NK-92 (cell line): ENCODE measurements at regions not wholly inside any gene's neighbourhood (a gene's known extent, or its start where the extent isn't known, plus 50 kb on each side); places are given as distances from the start of the nearest gene placed in this dataset.
"Not testable (repeated sequence)": the region's sequence is repeated elsewhere in the genome, so short reads cannot be mapped to it uniquely, and the experiment has no call there.

Source experiments
- DNase-seq: peaks from one replicate; lab custom pipeline; 2025; ENCODE audit not compliant: unreplicated experiment; lab: John Stamatoyannopoulos, UW

DNA sequence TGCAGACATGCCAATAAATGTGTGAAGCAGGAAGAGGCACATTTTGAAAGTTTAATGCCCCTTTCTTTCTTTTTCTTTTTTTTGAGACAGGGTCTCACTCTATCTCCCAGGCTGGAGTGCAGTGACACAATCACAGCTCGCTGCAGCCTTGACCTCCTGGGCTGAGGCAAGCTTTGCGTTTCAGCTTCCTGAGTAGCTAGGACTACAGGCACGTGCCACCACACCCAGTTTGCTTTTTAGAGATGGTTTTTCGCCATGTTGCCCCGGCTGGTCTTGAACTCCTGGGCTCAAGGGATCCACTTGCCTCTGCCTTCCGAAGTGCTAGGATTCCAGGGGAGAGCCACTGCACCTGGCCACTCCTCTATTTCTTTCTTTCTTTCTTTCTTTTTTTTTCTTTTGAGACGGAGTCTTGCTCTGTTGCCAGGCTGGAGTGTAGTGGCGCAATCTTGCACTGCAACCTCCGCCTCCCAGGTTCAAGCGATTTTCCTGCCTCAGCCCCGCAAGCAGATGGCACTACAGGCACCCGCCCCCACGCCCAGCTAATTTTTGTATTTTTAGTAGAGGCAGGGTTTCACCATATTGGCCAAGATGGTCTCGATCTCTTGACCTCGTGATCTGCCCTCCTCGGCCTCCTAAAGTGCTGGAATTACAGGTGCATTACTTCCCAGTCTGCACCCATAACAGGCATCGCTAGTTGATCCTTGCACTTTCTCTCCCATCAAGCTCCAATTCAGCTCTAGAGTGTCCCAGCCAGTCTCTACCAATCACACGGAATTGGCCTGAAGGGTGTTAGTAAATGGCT, 77.5 kb upstream of the RUNX3 start:
- DNase-seq: not testable (repeated sequence)

DNA sequence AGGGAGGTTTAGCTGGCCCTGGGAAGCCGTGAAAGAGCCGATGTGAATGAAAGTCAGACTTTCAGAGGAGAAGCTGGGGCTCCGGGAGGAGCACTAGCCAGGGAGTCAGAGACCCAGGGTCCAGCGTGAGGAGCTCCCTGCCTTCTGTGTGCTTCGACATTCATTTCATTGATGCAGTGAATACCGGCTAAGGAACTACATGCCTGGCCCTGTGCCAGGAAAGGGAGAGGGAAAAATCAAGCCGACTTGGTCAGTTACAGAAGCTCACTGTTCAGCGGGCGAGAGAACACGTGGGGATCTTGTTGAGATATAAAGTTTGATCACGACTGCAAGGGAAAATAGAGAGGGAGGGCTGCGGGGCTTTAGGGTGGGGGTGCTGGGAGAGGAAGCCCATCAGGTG, 76.7 kb upstream of the RUNX3 start:
- DNase-seq: no peak

DNA sequence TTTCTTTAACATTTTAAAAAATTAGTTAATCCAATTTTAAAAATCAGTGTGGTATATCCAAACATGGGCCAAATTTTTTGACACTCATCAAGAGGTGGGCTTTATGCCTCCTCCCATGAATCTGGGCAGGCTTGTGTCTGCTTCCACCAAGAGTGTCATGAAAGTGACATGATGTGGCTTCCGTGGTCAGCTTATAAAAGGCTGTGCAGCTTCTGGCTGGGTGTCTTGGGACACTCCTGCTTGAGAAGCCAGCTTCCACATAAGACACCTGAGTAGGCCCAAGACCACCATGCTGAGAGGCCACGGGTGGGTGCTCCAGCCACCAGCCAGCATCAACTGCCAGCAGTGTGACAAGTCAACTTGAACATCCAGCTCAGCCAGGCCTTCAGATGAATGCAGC, 74.3 kb upstream of the RUNX3 start:
- no peak for DNase-seq

DNA sequence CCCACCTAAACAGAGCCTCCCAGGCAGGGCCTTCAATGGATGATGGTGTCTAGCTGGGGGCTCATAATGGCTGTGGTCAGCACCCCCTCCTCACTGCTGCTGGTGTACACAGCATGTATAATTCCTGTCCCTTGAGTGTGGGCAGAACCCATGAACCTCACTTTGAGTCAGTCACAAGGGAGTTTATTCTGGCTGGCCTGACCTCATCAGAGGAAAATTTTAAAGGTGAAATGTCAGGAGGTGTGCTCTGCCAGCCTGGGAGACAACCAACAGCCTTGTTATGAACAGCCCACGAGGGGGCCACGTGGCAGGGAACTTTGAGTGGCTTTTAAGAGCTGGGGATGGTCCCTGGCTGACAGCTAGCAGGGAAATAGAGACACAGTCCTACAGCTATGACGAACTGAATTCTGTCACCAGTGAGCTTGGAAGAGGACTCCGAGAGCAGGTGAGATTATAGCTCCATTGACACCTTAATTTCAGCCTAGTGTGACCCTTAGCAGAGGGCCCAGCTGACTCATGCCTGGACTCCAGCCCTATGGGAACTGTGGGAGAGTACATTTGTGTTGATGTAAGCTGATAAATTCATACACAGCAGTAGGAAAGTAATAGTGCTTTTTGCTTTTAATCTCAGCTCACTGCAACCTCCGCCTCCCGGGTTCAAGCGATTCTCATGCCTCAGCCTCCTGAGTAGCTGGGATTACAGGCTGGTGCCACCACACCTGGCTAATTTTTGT, 73.5 kb upstream of the RUNX3 start:
- no peak for DNase-seq

DNA sequence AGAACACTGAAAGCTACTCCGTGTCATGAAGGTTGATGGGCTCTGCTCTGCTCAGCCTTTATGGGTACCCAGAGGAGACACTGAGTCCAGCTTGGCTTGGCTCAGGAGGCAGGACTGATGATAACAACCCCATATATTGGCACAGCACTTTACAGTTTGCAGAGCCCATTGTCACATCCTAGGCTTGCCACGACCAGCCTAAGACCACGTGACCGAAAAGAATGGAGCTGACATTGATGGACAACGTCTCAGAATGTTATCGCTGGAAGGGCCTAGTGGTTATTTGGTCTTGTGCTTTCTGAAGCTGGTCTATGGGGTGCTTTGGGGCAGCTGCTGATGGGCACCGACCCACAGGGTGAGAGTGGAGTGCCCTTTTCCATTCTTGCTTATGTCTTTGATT, 72.9 kb upstream of the RUNX3 start:
- no peak for DNase-seq

DNA sequence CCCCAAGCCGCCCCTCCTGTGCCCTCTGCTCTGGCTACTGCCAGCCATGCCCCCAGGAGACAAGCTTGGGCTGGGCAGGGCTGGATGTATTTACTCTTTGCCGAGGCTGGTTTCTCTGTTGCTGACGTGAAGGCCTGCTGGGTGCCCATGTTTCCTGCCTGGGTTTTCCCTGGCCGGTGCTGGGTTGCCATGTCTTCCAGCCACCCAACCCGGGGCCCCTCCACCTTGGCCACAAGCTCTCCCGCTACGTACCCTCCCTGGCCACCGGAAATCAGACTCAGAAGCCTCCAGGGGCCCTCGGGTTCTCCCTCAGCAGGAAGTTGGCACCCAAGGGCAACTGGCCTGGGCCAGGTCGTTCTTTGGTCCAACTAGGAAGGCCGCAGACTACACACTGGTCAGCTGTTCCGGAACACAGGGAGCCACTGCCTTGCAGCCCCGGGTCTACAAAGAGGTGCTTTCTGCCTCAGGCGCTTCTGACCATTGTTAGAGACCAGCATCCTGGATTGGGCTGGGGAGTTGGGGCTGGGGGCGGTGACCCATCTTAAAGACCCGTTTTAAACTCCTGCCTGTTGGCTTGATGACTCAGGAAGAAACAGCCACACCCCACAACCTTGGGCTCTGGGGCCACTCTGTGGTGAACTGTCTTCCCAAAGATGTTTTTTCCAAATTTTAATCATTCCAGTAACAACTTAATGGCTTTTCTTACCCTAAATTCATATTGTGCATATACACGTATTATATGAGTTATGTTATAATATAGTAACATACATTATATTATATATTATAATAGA, 71.2 kb upstream of the RUNX3 start:
- no peak for DNase-seq

DNA sequence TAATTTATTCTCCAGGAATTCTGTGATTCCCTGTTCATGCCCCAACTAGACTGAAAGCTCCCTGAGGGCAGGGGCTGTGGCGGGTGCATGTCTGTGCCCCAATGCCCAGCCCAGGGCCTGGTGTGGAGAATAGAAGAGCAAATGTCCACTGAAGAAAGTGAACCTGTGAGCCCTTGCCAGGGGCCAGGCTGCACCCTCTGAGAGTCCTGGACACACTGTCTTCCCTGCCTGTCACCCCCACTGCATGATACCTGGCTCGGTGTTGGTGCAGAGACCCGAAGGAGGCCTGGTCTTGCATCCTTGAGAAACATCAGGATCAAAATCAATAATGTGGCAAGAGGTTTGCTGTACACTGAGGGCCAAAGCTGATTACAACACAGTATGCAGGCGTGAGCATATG, 69.8 kb upstream of the RUNX3 start:
- no peak for DNase-seq

DNA sequence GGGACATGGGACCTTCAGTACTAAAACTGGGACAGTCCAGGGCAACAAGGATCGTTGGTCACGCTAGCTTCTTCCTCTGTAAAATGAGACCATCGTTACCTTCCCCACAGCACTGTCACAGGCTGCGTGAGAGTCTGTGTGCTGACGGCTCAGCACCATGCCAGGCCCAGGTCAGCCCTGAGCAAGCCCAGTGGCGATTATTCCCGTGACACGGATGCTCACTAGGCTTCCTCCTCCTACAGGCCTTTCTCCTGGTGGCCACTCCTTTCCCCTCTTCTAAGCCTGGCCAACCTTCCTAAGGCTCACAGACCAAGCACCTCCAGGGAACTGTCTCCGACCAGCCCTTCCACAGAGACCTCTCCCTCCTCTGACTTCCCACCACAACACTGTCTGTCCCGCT, 69.3 kb upstream of the RUNX3 start:
- DNase-seq: no peak

DNA sequence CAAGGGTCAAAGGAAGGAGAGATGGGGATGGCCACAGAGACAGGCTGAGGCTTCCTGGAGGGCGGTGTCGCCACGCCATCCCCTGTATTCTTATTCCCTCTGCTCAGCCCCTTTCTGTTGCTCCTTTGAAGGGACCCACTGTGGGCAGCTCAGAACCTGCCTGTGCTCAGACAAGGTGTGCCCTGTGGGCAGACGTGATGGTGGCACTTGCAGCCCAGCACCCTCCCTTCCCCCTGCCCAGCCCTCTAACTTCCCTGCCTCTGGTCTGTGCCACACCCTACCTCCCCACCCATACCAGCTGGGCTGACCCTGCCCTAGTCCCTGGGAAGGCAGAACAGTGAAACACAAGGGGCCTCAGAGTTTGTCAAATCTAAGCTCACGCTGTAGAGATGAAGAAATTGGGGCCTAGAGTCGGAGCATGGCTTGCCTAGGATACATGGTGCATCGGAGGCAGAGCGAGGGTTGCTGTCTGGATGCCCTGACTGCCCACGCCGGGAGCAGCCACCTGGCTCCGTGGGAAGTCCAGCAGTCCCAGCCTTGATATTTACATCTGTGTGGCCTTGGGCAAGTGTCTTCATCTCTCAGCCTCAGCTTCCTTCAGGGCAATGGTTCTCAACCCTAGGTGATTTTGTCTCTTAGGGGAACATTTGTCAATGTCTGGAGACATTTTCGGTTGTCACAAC, 68.6 kb upstream of the RUNX3 start:
- DNase-seq: no peak

DNA sequence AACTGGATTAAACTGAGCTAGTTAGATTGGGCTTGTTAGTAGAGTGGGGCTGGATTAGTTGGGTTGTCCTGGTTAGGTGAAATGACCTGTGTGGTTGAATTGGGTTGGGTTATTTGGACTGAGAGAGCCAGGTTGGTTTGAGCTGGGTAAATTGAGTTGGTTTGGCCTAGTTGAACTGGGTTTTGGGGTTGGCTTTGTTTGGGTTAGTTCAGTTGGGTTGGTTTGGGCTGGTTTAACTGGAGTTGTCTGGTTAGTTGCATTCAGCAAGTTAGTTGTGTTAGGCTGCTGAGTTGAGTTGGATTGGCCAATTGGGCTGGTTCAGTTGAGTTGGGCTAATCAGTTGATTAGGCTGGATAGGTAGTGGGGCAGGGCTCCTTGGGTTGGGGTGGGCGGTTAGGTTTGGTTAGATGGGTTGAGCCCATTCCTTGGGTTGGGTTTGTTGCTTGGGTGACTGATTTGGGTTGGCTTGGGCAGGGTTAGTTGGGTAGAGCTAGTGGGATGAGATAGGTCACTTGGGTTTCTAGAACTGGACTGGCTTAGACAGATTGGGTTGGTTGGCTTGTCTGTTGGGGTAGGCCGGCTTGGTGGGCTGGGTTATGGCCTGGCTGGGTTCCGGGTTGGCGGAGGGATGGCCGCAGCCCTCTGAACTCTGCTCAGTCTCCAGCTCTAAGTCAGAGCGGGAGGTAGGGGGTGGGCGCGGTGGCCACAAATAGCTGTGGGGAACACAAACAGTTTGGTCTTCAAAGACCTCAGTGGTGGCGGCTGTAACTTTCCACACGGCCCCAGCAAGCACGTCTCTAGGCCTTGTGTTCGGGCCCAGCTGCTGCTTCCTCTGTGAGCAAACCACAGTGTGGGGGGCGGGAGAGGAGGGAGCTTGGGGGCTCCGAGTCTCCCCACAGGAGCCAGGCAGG, 67.2 kb upstream of the RUNX3 start:
- DNase-seq: no peak

DNA sequence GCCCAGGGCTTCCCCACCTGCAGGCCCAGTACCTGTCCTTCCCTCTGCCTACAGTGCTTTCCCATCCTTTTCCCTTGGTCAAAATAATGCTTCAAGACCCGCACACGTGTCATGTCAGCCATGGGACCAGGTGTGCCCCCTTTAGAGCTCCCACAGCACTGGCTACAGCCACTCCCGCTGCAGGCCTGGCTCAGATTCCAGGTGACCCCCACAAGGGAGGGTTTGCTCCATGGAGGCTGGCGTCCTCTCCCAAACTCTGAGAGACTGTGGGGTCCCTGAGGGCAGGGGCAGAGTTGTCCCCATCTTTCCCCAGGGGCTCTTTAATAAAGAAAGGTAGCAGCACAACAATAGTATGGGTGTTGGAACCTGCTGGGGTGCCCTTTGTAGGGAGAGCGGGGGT, 66.4 kb upstream of the RUNX3 start:
- no peak for DNase-seq

DNA sequence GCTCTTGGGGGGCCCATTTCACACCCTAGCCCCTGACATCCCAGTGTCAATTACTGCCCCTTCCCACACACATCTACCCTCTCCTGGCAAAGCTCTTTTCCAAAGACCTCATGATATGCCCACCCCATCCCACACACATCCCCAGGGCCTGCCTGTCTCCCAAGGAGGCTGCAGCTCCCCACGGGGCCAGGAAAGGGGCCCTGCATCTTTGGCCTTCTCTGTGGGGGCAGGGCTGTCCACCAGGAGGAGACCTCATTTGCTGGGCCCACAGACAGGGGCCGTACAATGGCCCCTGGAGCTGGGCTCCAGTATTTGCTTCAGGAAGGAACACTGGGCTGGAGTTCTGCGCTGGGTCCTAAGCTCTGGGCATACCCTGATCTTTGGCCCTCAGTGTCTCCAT, 65.6 kb upstream of the RUNX3 start:
- DNase-seq: no peak

DNA sequence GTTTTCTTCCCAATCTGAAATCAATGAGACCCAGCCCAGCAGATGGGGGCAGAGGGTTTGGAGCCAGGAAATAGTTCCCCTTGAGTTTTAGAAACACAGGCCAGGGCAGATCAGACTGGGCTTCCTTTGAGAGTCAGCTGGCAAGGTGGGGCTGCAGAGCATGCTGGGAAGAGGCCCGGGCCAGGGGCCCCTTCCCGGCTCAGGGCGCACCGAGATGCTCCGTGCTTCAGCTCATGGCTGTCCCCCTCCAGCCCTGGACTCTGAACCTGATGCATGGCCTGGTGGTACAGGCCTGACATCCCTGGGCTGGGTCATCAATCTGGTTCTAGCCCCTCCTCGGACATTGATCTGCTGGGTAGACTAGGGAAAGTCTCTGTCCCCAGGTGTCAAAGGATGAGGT, 65.1 kb upstream of the RUNX3 start:
- DNase-seq: no peak

DNA sequence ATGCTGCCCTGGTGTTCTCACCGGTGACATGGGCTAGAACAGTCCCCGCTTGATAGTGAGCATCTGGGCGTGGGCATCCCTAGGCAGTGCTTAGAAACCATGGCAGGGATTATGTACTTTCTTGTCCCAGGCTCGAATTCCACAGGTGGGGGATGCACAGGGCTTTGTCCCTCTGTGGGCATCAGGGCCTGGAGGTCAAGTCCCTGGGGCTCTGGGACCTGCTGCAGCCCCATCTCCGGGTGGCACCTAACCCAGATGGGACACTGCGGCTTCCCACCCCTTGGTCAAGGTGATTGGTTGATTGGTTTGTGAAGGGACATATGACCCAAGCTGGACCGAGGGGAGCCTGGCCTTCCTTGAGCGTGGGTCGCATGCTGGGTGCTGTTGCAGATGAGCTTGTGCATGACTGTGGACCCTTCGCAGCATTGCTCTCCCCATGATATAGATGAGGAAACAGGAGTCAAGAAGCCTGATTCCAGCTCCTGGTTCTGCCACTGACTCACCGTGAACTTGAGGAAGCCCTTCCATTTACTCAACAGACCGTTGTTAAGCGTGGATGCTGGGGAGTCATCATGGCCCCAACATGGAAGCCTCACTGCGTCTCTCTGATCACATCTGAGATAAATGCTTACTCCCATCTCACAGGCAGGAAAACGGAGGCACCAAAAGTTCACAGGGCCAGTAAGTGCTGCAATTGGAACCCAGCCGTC, 64.0 kb upstream of the RUNX3 start:
- DNase-seq: no peak

DNA sequence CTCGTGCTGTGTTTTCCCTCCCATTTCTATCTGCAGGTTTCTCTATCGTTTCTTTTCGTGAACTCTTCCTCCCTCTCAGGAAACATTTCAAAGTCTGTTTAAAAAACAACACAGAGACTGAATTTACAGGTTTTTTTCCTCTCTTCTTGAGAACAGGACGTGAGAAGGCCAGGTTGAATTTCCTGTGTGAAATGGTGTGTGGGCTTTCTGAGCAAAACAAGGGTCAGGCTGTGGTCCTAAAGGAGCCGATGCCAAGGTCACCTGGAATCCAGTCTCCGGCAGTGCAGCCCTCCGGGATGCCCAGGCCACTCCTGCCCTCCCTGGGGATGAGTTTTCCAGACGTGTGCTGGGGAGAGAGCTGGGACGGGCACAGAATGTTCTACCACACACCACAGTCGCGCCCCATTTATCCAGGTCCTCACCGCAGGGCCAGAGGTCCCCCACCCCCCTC, 62.7 kb upstream of the RUNX3 start:
- DNase-seq: no peak

DNA sequence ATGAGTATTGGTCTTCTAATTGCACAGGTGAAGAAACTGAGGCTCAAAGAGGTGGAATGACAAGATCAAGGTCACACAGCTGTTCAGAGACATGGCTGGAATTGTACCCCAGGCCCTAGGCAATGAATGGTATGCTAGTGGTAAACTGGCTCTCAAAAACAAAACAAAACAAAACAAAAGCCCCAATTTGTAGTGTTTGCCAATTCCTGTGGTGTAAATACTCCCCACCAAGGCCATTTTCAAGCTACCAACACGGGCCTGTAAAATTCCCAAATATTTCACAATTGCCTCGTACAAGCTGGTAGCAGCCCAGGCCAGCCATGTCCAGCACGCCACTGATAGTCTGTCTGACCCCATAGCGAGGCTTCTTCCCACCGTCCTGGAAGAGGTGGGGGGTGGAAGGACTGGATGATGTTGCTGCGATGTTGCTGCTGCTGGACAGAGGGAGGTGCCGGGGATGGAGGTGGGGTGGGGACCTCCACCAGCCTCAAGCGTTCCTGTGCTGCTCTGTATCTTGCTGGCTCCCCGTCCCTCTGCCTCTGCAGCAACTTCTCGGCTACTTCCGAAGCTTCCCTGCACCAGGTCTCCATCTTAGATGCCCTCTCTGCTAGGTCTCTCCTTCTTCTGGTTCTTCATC, 62.2 kb upstream of the RUNX3 start:
- DNase-seq: no peak

DNA sequence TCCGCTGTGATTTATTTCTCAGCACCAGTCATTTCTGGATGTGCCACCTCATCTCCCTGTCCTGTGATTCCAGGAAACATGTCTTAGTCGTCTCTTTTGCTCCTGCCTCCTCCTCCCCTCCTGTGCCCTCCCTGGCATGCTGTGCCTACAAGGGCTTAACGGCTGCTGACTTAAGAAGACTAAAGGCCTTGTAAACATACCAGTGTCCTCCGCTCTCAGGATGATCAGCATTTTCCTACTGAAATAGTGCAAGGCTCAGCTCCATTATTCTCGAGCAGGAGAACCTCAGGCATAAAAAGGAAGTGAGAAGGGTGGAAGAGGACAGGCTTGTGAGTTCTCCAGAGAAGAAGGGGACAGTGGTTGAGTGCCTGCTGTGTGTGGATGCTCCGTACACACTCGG, 61.6 kb upstream of the RUNX3 start:
- no peak for DNase-seq

DNA sequence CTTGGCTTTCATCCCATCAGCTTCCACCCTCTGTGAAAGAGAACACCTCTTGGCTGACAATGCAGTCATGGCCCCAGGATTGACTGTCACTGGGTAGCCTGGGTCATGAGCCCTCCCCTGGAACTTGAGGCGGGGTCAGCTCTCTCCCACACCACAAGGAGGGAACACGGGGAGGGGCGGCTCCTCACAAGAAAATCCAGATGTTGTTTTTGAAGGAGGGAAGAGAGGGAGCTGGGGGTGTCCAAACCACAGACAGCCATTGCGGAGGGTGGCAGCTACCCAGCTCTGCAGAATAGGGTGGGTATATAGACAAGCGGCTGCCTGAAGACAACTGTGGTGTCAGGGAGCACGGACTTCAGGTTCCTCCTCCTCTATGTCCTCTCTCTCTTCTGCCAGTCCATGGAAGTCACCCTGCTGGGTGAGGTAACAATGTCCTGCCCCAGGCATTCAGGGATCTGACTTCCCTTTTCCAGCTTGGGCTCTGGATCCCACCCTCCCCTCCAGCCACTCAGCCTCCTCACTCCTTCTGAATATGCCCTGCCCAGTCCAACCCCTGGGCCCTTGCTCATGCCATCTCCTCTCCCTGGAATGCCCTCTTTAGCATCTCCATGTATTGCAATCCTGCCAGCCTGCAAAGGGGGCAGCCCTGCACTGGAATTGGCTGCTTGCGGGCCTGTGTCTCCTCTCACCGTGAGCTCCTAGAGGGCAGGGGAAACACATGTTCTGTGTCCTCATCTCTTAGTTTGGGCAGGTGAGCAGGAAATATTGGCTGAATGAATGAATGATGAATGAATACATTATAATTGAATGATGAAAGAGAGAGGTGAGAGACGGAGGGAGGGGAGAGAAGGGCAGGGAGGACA, 60.9 kb upstream of the RUNX3 start:
- DNase-seq: no peak
